GM19023 (cell line): ENCODE measurements at regions not wholly inside any gene's neighbourhood (a gene's known extent, or its start where the extent isn't known, plus 50 kb on each side); places are given as distances from the start of the nearest gene placed in this dataset.
"Not testable (repeated sequence)": the region's sequence is repeated elsewhere in the genome, so short reads cannot be mapped to it uniquely, and the experiment has no call there.

Source experiments
- ATAC-seq: cut with Tn5 transposase; IDR thresholded peaks from one replicate; pipeline ENCODE4 v1.9.1; 2021; ENCODE audit warnings: mild to moderate bottlenecking, moderate library complexity; ENCODE audit not compliant: unreplicated experiment

GRCh38 chr7:156020566-156020965, 208.3 kb upstream of the SHH start:
- no peak for ATAC-seq

- ATAC-seq: no peak
These were observed 207.7 kb upstream of the SHH start for GRCh38 chr7:156019776-156020565.

GRCh38 chr7:156019308-156019707, 207.0 kb upstream of the SHH start:
- ATAC-seq: no peak

- no peak for ATAC-seq
These were observed 205.8 kb upstream of the SHH start for GRCh38 chr7:156017916-156018700.

- no peak for ATAC-seq
These were observed 205.2 kb upstream of the SHH start for GRCh38 chr7:156017431-156017830.

- no peak for ATAC-seq
These were observed 203.2 kb upstream of the SHH start for GRCh38 chr7:156015237-156016020.

GRCh38 chr7:156014808-156015207, 202.5 kb upstream of the SHH start:
- no peak for ATAC-seq

- ATAC-seq: no peak
These were observed 201.9 kb upstream of the SHH start for GRCh38 chr7:156014201-156014600.

GRCh38 chr7:156012412-156012811, 200.1 kb upstream of the SHH start:
- ATAC-seq: no peak

- ATAC-seq: no peak
These were observed 197.3 kb upstream of the SHH start for GRCh38 chr7:156009569-156009968.

GRCh38 chr7:156006876-156007275, 194.6 kb upstream of the SHH start:
- not testable (repeated sequence) for ATAC-seq

GRCh38 chr7:156006024-156006423, 193.8 kb upstream of the SHH start:
- ATAC-seq: no peak

- no peak for ATAC-seq
These were observed 193.0 kb upstream of the SHH start for GRCh38 chr7:156005202-156005691.

- no peak for ATAC-seq
These were observed 192.3 kb upstream of the SHH start for GRCh38 chr7:156004265-156005201.

- no peak for ATAC-seq
These were observed 191.2 kb upstream of the SHH start for GRCh38 chr7:156003220-156004162.

- no peak for ATAC-seq
These were observed 190.3 kb upstream of the SHH start for GRCh38 chr7:156002362-156003066.

GRCh38 chr7:156001496-156002260, 189.4 kb upstream of the SHH start:
- no peak for ATAC-seq
